ENCODE measurements at regions not wholly inside any gene's neighbourhood (a gene's known extent, or its start where the extent isn't known, plus 50 kb on each side); places are given as distances from the start of the nearest gene placed in this dataset.

- intact Hi-C loops (cut with DNase I) = no loop called here
- no peaks in the 10 kb centered on the region for H3K27me3 ChIP-seq
- H3K27ac ChIP-seq (replicated peaks in 1 of 4) = no peak overlapping the region
- no peak for DNase-seq (ENCODE audit: extremely low spot score)
- TF ChIP-seq POLR2A (IDR thresholded peaks at IDR 0.05; ENCODE audit: low read depth) = no peak
- no peak for TF ChIP-seq EP300 (IDR thresholded peaks at IDR 0.05)
- no peak for TF ChIP-seq POLR2AphosphoS5 (IDR thresholded peaks at IDR 0.05)
- TF ChIP-seq CTCF (IDR thresholded peaks at IDR 0.05) = no peak
- no peak overlapping the region for H3K4me3 ChIP-seq
- no peaks in the 10 kb centered on the region for H3K4me1 ChIP-seq
- H3K36me3 ChIP-seq = no peaks in the 10 kb centered on the region
- no peaks in the 10 kb centered on the region for H3K9me3 ChIP-seq
- 72% methylated on average over 6 of the region's 6 CpGs for WGBS
Observed at GRCh38 chr18:24941174-24941951, 410.6 kb downstream of the ZNF521 start.

GRCh38 chr18:24942144-24942543, 409.8 kb downstream of the ZNF521 start:
- Histone ChIP-seq H3K27me3 (no peaks in the 10 kb centered on the region), H3K36me3 (no peaks in the 10 kb centered on the region), H3K27ac (replicated peaks in 1 of 4) (no peak overlapping the region), H3K4me1 (no peaks in the 10 kb centered on the region), H3K9me3 (no peaks in the 10 kb centered on the region), H3K4me3 (no peak overlapping the region)
- intact Hi-C loops (cut with DNase I) = no loop called here
- no peak for DNase-seq (ENCODE audit: extremely low spot score)
- 94% methylated on average over 4 of the region's 4 CpGs for WGBS
- TF ChIP-seq POLR2A (IDR thresholded peaks at IDR 0.05; ENCODE audit: low read depth) (no peak), EP300 (IDR thresholded peaks at IDR 0.05) (no peak), CTCF (IDR thresholded peaks at IDR 0.05) (no peak), POLR2AphosphoS5 (IDR thresholded peaks at IDR 0.05) (no peak)

GRCh38 chr18:24947521-24948305, 404.3 kb downstream of the ZNF521 start:
- Histone ChIP-seq H3K4me1 (no peaks in the 10 kb centered on the region), H3K9me3 (no peaks in the 10 kb centered on the region), H3K27ac (replicated peaks in 1 of 4) (no peak overlapping the region), H3K4me3 (no peak overlapping the region), H3K36me3 (no peaks in the 10 kb centered on the region), H3K27me3 (no peaks in the 10 kb centered on the region)
- intact Hi-C loops (cut with DNase I) = no loop called here
- WGBS = 63% methylated on average over 8 of the region's 8 CpGs
- TF ChIP-seq CTCF (IDR thresholded peaks at IDR 0.05) (no peak), POLR2A (IDR thresholded peaks at IDR 0.05; ENCODE audit: low read depth) (no peak), POLR2AphosphoS5 (IDR thresholded peaks at IDR 0.05) (no peak), EP300 (IDR thresholded peaks at IDR 0.05) (no peak)
- DNase-seq (ENCODE audit: extremely low spot score) = no peak

GRCh38 chr18:24949908-24950307, 402.1 kb downstream of the ZNF521 start:
- WGBS = 83% methylated on average over 5 of the region's 5 CpGs
- no peaks in the 10 kb centered on the region for H3K27me3 ChIP-seq
- intact Hi-C loops (cut with DNase I) = no loop called here
- TF ChIP-seq EP300 (IDR thresholded peaks at IDR 0.05) = no peak
- no peak for TF ChIP-seq POLR2AphosphoS5 (IDR thresholded peaks at IDR 0.05)
- no peak for TF ChIP-seq POLR2A (IDR thresholded peaks at IDR 0.05; ENCODE audit: low read depth)
- TF ChIP-seq CTCF (IDR thresholded peaks at IDR 0.05) = no peak
- H3K9me3 ChIP-seq = peaks cover 0 to 5% (median 0%) of the 10 kb centered on the region in 4 donors
- H3K27ac ChIP-seq (replicated peaks in 1 of 4) = no peak overlapping the region
- no peak overlapping the region for H3K4me3 ChIP-seq
- no peak for DNase-seq (ENCODE audit: extremely low spot score)
- no peaks in the 10 kb centered on the region for H3K36me3 ChIP-seq
- H3K4me1 ChIP-seq = no peaks in the 10 kb centered on the region
